HG02870 (cell line): ENCODE measurements at regions not wholly inside any gene's neighbourhood (a gene's known extent, or its start where the extent isn't known, plus 50 kb on each side); places are given as distances from the start of the nearest gene placed in this dataset.
"Not testable (repeated sequence)": the region's sequence is repeated elsewhere in the genome, so short reads cannot be mapped to it uniquely, and the experiment has no call there.

Source experiments
- ATAC-seq: cut with Tn5 transposase; IDR thresholded peaks from one replicate; pipeline ENCODE4 v1.9.1; 2021; ENCODE audit warnings: mild to moderate bottlenecking, moderate library complexity; ENCODE audit not compliant: unreplicated experiment

GRCh38 chr3:139095803-139096466, 51.2 kb upstream of the PRR23C start:
- ATAC-seq = no peak

DNA sequence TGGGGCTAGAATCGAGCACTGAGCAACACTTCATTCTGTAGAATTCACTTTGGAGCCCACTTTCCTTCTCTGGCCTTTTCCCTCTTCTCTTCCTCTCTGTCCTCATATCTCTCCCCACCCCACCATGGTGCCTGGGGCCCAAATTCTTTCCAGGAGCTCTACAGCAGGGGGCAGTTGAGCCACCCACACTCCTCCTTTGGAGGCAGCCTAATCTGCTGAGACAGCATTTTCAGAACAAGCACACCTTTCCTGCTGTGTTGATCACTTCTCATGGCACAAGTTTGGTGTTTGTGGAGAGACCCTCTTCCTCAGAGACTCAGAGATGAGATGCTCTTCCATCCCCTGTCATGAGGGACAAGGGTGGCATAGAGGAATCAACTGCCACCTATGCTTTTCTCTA, 52.0 kb upstream of the PRR23C start:
- no peak for ATAC-seq

GRCh38 chr3:139098391-139098790, 53.7 kb upstream of the PRR23C start:
- no peak for ATAC-seq

DNA sequence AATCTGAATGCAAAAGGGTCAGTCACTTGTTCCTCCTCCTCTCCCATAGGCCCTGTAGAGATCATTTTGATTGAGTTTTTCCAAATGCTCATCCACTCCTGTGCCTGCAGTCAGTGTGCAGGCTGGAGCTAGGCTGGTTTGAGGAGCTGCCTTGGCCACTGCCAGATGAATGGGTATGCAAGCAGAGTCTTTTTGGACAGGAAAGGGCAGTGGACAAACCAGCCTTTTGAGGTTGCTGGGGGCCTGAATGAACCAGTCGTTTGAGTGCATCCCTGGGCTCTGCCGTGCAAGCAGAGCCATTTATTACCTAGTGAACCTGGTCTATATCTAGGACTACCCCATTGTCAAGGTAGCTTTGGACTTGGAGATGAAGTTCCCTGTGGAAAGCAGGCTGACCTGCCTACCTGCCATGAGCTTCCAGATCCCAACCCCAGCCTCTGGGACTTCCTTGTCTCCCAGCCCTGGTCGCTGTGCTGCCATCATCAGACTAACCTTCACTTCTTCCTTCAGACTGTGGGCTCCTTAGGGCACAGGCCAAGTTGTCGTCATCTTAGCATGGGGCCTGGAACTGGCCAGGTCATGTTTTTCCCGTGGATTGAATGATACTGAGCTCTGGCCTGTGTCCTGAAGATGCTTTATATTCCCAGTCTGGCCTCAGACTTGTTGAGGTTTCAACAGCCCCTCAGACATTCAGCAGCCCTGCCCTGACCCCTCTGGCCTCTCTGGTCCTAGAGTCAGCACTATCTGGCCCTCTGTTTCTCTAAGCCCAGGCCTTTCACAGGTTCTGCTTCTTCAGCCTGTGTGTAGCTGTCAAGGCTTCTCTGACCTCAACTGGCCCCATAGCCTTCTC, 55.5 kb upstream of the PRR23C start:
- ATAC-seq = no peak

GRCh38 chr3:139100821-139101220, 56.1 kb upstream of the PRR23C start:
- ATAC-seq = no peak

DNA sequence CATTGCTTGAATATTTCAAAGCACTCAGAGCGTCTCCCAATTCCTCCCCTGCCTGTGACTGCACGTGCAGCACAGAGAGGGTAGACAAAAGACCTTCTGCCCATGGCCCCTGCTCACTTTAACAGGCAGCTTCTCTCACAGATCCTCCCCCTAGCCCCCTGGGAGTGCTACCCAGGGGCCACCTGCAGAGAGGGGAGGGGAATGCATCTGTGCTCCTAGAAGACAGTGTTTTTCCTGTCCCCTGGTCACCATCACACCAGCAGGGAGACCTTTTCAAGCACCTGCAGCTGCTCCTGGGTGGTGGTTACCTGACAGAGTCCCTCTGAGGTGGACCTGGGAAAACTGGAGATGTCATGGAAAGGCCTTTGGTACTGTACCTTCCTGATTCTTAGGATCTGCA, 56.7 kb upstream of the PRR23C start:
- ATAC-seq = no peak

GRCh38 chr3:139103484-139103883, 58.8 kb upstream of the PRR23C start:
- ATAC-seq = no peak

DNA sequence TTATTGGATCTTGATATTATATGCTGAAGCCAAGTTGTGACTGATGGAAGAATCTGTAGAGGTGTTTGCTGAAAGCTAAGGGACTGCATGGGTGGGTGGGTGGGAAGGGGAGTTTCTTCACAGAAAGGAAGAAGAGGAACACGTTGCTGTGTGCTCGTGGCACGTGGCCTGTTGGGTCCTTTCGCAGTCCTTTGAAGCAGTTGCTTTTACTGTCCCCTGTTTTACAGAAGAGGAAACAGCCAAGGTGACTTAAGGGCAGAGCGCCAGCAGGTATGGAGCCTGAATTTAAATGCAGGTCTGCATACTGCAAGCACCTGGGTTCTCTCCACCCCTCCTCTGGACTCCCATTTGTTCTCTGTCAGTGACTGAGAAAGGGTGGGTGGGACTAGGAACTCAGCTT, 59.4 kb upstream of the PRR23C start:
- ATAC-seq = no peak

DNA sequence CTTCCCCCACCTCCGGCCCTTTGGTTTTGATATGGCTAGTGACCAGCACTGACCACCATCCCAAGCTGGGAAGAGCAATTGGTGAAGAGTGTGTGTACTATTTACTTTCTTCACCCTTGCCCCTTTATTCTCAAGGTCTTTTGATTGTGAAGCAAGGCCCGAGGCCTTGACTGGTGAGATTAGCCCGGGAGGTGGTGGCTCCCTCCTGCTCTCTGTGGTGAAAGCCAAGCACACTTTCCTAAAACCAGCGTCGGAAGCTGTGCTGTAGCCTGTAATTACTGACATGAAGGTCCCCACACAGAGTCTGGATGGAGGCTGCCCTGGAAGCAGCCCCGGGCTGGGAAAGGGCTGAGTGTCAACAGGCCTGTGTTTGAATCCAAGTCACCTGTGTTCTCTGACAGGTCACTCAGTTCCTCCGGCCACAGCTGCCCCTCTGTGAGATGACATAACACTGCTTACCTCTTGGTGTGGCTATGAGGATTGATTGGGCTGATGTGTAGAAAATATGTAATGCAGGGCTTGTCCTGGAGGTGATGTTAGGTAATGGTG, 60.5 kb upstream of the PRR23C start:
- ATAC-seq = no peak

- no peak for ATAC-seq
Measured at GRCh38 chr3:139106013-139106932, 61.6 kb upstream of the PRR23C start.

GRCh38 chr3:139107424-139108252, 62.9 kb upstream of the PRR23C start:
- ATAC-seq = no peak

DNA sequence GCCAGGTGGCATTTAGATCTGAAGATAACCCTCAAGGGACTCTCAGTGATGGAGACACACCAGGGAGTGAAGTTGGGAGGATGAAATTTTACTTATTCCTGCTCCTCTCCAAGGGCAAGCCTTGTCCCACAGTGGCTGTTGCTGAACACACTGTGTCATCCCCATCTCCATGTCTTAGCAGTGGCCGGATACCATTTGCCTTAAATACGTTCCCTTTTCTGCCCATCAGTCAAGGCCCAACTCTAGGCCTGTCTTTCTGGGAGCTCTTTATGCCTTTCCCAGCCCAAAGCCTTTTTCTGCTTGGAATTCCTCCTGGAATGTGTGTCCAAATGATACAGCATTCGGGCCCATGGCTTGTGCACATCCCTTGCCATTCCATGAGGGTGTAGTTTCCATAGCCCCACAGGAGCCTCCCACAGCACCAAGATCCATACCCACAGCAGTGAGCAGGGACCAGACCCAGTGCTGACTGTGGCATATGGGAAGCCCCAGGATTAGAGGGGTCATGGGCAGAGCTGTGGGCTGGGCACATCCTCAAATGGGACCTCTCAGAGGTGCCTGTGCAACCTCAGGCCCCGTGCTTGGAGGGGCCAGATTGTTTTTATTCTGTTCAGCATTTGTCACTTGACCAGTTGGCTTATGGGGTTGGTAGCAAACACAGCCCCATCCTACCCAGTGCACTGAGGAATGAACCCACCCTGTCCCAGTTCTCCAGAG, 63.7 kb upstream of the PRR23C start:
- no peak for ATAC-seq

DNA sequence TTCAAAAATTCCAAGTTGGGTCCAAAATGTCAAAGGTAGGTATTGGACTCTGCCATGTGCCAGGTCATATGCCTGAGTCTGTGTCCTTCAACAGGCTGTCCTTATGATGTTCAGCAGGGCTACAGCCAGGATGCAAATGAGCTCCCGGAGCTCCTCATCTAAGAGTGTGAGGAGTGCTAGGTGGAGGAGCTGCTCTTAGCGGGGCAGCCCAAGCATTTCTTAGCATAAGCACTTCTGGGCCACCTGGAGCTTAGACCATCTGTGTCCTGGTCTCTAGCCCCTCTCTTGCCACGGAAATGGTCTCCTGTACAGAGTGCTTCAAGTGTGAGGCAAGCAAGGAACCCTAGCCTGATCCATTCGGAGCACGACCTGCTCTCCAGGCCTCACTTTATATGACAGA, 64.6 kb upstream of the PRR23C start:
- ATAC-seq = no peak

DNA sequence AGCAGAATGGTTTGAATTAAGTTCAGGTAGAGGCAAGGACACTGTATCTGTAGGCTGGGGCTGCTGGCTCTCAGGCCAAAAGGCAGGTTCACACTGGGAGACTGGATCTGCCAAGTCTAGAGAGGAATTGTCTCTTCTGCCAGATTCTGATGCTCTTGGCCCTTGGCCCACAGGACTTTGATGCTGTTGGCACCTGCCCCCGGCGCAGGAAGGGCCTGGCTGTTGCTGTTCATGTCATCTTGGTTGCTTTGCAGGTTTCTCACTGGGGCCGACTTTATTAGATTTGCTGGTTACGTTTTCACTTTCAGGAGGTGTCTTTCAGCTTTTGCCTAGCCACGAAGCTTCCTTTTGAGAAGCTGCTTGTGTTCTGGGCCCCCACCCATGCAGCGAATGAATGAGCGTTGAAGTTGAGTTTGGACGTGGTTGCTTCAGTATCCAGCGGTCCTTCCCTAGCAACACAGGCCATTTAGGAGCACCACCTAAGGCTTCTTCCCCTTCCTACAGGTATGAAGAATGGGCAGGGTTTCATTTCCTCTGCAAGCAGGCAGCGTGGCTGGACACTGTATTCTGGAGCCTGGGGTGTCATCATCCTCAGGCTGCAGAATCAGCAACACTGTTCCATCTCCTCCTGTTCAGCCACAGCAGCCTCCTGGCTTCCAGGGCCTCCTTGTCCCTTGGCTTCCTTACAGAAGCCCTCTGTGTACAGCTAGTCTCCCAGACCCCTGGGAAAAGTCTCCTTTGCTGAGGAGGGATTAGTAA, 65.6 kb upstream of the PRR23C start:
- ATAC-seq = peak; percentile 53

- ATAC-seq = not testable (repeated sequence)
Measured at GRCh38 chr3:139110929-139111328, 66.2 kb upstream of the PRR23C start.

DNA sequence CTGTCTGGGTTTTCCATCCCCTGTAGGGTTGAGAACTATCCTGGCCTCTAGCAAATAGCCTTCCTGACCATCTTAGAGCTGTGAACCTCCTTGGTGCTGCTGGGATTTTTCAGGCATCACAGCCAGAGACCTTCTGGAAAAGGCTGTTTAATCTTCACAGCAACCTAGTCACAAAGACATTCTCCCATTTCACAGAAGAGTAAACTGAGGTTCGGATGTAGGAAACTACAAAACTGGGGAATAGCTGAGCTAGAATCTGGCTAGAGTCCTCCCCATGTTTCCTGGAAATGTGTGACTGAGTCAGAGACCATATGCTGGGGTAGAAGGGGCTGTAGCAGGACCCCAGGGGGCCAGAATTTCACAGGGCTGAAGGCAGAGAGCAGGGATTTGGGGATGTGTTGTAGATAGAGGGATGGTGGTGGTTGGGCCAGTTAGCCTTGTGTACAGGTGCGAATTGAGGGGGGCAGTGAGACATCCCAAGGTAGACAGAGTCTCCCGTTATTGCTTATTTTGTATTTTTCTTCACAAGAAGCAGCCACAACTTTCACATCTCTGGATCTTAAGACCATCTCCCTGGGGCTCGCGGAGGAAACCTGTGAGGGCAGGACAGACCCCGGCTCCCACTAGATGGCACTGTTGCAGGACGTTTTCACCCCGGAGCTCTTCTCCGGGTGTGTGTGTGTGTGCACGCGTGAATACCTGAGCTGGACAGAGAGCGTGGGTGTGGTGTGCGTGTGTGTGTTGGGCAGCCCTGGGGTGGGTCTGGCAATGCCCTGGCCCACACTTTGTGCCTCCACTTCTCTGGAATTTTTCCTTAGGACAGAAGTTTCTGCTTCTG, 66.9 kb upstream of the PRR23C start:
- ATAC-seq = peak; percentile 37

DNA sequence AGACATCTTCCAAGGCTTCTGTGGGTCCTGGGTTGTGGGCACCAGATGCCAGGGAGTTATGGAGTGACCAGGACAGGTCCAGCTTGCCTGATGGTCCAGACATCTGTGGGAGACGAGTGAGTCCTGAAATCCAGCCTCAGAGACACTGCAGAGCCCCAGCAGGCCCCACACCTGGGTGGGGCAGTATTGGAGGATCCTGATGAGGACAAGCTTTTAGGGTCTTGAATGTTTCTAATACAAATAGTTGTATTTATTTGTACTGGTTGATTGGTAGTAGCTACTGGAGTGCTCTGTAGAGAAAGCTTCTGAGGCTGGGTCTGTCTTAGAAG, 67.5 kb upstream of the PRR23C start:
- ATAC-seq = no peak
